Activated CD4-positive, alpha-beta T cell treated with anti-CD3 and anti-CD28 coated beads for 36 hours (primary cell): ENCODE measurements at regions not wholly inside any gene's neighbourhood (a gene's known extent, or its start where the extent isn't known, plus 50 kb on each side); places are given as distances from the start of the nearest gene placed in this dataset.

Experiments
- ATAC-seq: fragments of 200-7000 bp; cut with Tn5 transposase; one replicate; pipeline ENCODE4 v1.10.0; 2021; ENCODE audit warnings: mild to moderate bottlenecking, moderate library complexity
- CTCF ChIA-PET: fragments of 350-600 bp; sonication (Branson Sonifier 250); formaldehyde crosslinking; loops from one replicate; lab custom pipeline; 2021; ENCODE audit warnings: antibody characterized with exemption; lab: Charles Lee
- POLR2A ChIA-PET: fragments of 350-600 bp; sonication (Branson Sonifier 250); formaldehyde crosslinking; loops from one replicate; lab custom pipeline; 2021; ENCODE audit warnings: antibody characterized with exemption, inconsistent platforms; lab: Charles Lee
- DNase-seq: peaks from one replicate; pipeline ENCODE4 v3.0.0-alpha.2; 2020
- H3K27ac Mint-ChIP-seq: one replicate; pipeline ENCODE4 v1.8.0; 2021; ENCODE audit warnings: mixed read lengths
- H3K27me3 Mint-ChIP-seq: one replicate; pipeline ENCODE4 v1.8.0; 2021; ENCODE audit warnings: mixed read lengths
- H3K36me3 Mint-ChIP-seq: one replicate; pipeline ENCODE4 v1.8.0; 2021; ENCODE audit warnings: low read depth, mixed read lengths
- H3K4me1 Mint-ChIP-seq: one replicate; pipeline ENCODE4 v1.8.0; 2021; ENCODE audit warnings: mixed read lengths
- H3K4me3 Mint-ChIP-seq: one replicate; pipeline ENCODE4 v1.8.0; 2021; ENCODE audit warnings: mild to moderate bottlenecking, moderate library complexity, mixed read lengths
- H3K9me3 Mint-ChIP-seq: one replicate; pipeline ENCODE4 v1.8.0; 2021; ENCODE audit warnings: low read depth, mixed read lengths
- intact Hi-C, 2 experiments: fragments of 100-400 bp; cut with DNase I in 1 of 2; cut with micrococcal nuclease in 1 of 2; formaldehyde crosslinking; loops; one replicate each; pipeline versions ENCODE4 v1.14.2 to v1.15.1; 2022 to 2024; cut with DNase I, micrococcal nuclease

DNA sequence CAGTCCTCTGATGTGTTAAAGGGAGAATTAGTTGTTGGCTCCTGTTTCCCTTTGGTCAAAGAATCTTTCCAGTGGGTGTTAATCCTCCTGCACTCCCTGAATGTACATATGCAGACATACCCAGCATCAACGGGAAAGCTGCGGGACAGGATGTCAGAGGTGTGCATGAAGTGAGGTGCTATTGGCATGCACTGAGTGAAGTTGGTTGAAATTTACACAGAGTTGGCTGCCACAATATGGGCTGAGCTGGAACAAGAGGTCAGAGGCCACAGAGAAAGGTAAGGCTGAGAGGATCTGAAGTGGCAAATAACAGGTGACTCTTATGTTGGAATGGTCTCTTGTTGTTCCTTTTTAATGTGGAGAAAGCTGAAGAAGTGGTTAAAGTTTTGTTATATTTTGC lies 82.7 kb upstream of the AKIRIN2 start:
- Mint-ChIP-seq H3K36me3 (no peaks in the 10 kb centered on the region), H3K4me3 (no peak overlapping the region), H3K9me3 (no peaks in the 10 kb centered on the region), H3K27ac (no peak overlapping the region), H3K27me3 (peaks cover 6% of the 10 kb centered on the region), H3K4me1 (peaks cover 2% of the 10 kb centered on the region)
- POLR2A ChIA-PET: no interaction called here
- DNase-seq (no peak), ATAC-seq (no peak)
- intact Hi-C loops: no loop called here
- CTCF ChIA-PET: interaction anchor here (0.6 kb wide), 1 partner anchor 19 kb away, joined by 3 read pairs; no protein-coding TSS in a partner anchor

GRCh38 chr6:87784051-87784450 lies 82.0 kb upstream of the AKIRIN2 start:
- DNase-seq: no peak
- no peak for ATAC-seq
- Mint-ChIP-seq H3K27me3 (peaks cover 4% of the 10 kb centered on the region), H3K27ac (no peak overlapping the region), H3K4me1 (no peaks in the 10 kb centered on the region), H3K9me3 (no peaks in the 10 kb centered on the region), H3K4me3 (no peak overlapping the region), H3K36me3 (no peaks in the 10 kb centered on the region)
- intact Hi-C loops: no loop called here
- POLR2A ChIA-PET: interaction anchor here (0.7 kb wide), 1 partner anchor 134 kb away, joined by 4 read pairs; no protein-coding TSS in a partner anchor
- CTCF ChIA-PET: interaction anchor here (0.6 kb wide), 1 partner anchor 20 kb away, joined by 3 read pairs; no protein-coding TSS in a partner anchor

DNA sequence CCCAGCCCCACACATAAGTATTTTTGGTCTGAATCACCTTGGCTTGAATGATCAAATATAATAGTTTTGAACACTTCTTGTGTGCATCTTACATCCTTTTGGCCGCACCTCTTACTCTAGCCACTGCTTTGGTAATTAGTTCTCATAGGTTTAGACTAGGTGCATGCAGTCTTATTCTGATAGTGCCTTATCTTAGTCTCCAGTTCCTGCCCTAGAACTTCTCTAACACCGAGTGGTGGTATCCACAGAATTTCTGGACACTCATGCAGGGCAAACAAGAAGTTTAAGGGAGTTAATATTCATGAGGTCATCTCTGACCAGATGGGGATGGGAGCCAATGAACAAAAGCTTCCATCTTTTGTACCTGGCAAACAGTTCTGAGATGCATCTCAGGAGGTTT lies 77.5 kb upstream of the AKIRIN2 start:
- Mint-ChIP-seq H3K27me3 (peaks cover 1% of the 10 kb centered on the region), H3K36me3 (no peaks in the 10 kb centered on the region), H3K27ac (no peak overlapping the region), H3K4me3 (no peak overlapping the region), H3K4me1 (no peaks in the 10 kb centered on the region), H3K9me3 (no peaks in the 10 kb centered on the region)
- intact Hi-C loops: no loop called here
- DNase-seq: no peak
- ChIA-PET CTCF (no interaction called here), POLR2A (no interaction called here)
- no peak for ATAC-seq

DNA sequence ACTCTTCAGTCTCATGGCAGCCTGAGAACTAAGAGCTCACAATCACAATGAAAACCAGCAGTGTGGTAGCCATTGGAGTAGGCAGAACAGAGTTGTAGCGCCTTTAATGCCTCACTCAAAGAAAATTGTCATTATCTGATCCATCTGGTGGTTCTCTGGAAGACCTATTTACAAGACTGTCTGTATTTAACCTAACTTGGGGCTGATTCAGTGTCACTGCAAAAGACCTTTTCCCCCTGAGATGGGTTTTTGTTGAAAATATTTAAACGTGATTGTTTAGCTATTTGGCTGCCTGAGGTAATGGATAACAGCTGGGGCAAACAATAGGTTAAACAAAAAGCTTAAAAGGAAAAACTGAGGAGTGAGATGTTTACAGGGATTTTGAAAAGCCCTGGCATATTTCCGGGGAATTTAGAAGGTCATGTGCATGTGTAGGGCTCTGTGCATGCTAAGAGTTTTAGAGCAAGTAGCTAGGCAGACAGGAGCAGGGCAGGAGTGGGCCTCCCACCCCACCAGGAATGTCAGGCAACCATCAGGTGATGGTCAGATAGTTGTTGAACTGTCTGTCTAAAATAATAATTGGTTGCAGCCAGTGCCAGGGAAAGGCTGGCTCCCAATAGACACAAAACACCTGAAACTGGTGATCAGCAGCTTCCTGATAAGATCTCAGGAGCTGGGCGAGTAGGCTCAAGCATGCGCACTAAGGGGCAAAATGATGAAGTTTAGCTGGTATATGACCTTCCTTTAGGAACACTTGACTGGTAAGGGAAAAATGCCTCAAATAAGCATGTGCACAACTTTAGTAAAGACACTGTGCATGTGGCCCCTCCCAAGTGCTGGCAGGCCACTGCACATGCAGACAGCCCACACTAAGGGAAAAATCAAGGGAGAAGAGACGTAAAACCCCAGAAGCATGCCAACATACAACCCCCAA lies 70.8 kb upstream of the AKIRIN2 start:
- POLR2A ChIA-PET: no interaction called here
- ATAC-seq (no peak), DNase-seq (no peak)
- intact Hi-C loops: no loop called here
- Mint-ChIP-seq H3K36me3 (no peaks in the 10 kb centered on the region), H3K4me1 (no peaks in the 10 kb centered on the region), H3K9me3 (no peaks in the 10 kb centered on the region), H3K4me3 (no peak overlapping the region), H3K27ac (no peak overlapping the region), H3K27me3 (no peaks in the 10 kb centered on the region)
- CTCF ChIA-PET: interaction anchor here (0.6 to 0.7 kb wide), 2 partner anchors 169 to 205 kb away, joined by 3 to 4 read pairs; no protein-coding TSS in a partner anchor

DNA sequence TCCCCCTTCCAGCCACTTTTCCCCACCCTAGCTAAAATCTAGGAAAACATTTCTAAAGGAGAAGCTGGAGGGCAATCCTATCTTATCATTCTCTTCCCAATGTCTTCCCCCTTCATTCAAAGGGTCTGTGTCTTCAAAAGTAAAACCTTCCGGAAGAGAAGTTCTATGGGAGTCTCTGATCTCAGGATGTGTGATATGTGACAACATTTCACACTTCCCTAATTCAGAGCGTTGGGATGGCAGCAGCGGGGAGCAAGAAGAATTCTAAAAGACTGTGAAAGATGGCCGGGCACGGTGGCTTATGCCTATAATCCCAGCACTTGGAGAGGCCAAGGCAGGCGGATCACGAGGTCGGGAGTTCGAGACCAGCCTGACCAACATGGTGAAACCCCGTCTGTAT lies 65.4 kb upstream of the AKIRIN2 start:
- CTCF ChIA-PET: no interaction called here
- H3K27me3 Mint-ChIP-seq: no peaks in the 10 kb centered on the region
- no peaks in the 10 kb centered on the region for H3K4me1 Mint-ChIP-seq
- no peak overlapping the region for H3K27ac Mint-ChIP-seq
- DNase-seq: no peak
- H3K36me3 Mint-ChIP-seq: no peaks in the 10 kb centered on the region
- no peaks in the 10 kb centered on the region for H3K9me3 Mint-ChIP-seq
- no peak for ATAC-seq
- no peak overlapping the region for H3K4me3 Mint-ChIP-seq
- intact Hi-C loops: no loop called here
- POLR2A ChIA-PET: no interaction called here

- ChIA-PET POLR2A (no interaction called here), CTCF (no interaction called here)
- Mint-ChIP-seq H3K36me3 (no peaks in the 10 kb centered on the region), H3K27me3 (no peaks in the 10 kb centered on the region), H3K4me1 (no peaks in the 10 kb centered on the region), H3K27ac (no peak overlapping the region), H3K4me3 (no peak overlapping the region), H3K9me3 (no peaks in the 10 kb centered on the region)
- intact Hi-C loops: no loop called here
- DNase-seq (no peak), ATAC-seq (no peak)
Measured at GRCh38 chr6:87766211-87766610, 64.2 kb upstream of the AKIRIN2 start.

DNA sequence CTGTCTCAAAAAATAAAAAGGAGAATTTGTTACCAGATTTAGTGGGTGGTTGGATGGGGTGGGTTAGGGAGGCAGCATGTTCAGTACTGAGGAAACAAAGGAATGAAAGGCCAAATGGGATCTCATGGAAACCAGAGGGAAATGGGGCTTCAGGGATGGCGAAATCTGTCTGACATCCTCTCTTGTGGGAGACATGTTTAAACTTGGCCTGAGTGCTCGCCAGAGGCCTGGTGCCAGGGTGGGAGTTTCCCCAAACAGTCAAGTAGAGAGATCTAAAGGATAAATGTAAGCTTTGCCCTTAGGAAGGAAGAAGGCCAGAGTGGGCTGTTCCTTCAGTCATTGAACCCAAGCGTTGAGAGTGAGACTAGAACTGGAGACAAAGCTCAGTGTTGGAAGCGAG lies 61.9 kb upstream of the AKIRIN2 start:
- H3K36me3 Mint-ChIP-seq: no peaks in the 10 kb centered on the region
- ChIA-PET CTCF (interaction anchor here (0.9 kb wide), 1 partner anchor 40 kb away, joined by 3 read pairs; no protein-coding TSS in a partner anchor), POLR2A (no interaction called here)
- H3K4me1 Mint-ChIP-seq: no peaks in the 10 kb centered on the region
- intact Hi-C loops: no loop called here
- no peaks in the 10 kb centered on the region for H3K9me3 Mint-ChIP-seq
- no peak overlapping the region for H3K4me3 Mint-ChIP-seq
- H3K27ac Mint-ChIP-seq: no peak overlapping the region
- no peak for ATAC-seq
- no peaks in the 10 kb centered on the region for H3K27me3 Mint-ChIP-seq
- DNase-seq: no peak

- intact Hi-C loops: no loop called here
- ATAC-seq (no peak), DNase-seq (no peak)
- ChIA-PET CTCF (no interaction called here), POLR2A (no interaction called here)
- Mint-ChIP-seq H3K4me1 (no peaks in the 10 kb centered on the region), H3K27me3 (no peaks in the 10 kb centered on the region), H3K4me3 (no peak overlapping the region), H3K36me3 (no peaks in the 10 kb centered on the region), H3K27ac (no peak overlapping the region), H3K9me3 (no peaks in the 10 kb centered on the region)
Measured at GRCh38 chr6:87763276-87763675, 61.2 kb upstream of the AKIRIN2 start.

GRCh38 chr6:87762116-87762515 lies 60.1 kb upstream of the AKIRIN2 start:
- ATAC-seq (no peak), DNase-seq (no peak)
- Mint-ChIP-seq H3K27ac (no peak overlapping the region), H3K27me3 (no peaks in the 10 kb centered on the region), H3K4me1 (peaks cover 5% of the 10 kb centered on the region), H3K9me3 (no peaks in the 10 kb centered on the region), H3K36me3 (no peaks in the 10 kb centered on the region), H3K4me3 (no peak overlapping the region)
- ChIA-PET POLR2A (no interaction called here), CTCF (no interaction called here)
- intact Hi-C loops: no loop called here

DNA sequence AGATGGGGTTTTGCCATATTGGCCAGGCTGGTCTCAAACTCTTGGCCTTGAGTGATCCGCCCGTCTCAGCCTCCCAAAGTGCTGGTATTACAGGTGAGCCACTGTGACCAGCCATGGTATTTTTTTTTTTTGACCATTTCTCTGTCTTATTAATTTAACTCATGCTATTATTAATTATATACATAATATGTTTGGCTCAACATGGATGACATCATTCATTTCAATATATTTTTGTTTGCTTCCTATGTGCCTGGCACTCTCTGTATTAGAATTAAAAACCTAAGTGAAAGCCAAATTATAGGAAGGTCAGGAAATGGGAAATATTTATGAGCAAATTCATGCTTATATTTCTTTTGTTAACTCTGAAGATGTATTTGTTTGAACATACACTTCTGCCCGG lies 55.8 kb upstream of the AKIRIN2 start:
- ChIA-PET CTCF (no interaction called here), POLR2A (no interaction called here)
- no peak overlapping the region for H3K27ac Mint-ChIP-seq
- H3K4me3 Mint-ChIP-seq: no peak overlapping the region
- intact Hi-C loops: loop anchor here (2.0 kb wide), 2 partner anchors 19 to 51 kb away; no protein-coding TSS in a partner anchor
- DNase-seq: no peak
- H3K27me3 Mint-ChIP-seq: peaks cover 2% of the 10 kb centered on the region
- no peak for ATAC-seq
- H3K4me1 Mint-ChIP-seq: peaks cover 18% of the 10 kb centered on the region
- H3K36me3 Mint-ChIP-seq: no peaks in the 10 kb centered on the region
- H3K9me3 Mint-ChIP-seq: no peaks in the 10 kb centered on the region

DNA sequence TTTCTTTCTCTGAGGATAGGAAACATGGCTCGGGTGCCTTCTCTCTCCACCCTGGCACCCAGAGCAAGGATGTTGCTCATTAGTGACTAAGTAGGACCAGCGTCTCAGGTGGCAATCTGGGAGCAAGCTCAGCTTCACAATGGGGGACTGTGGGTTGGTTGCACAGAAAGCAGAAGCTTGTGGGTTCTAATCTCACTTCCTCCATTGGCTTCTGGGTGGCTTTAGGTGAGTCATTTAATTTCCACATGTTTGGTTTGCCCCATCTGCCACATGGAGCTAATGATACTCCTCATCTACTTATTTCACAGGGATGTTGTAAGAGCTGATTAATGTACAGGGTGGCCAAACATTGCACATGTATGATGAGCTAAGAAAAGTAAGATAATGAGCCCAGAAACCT lies 54.8 kb upstream of the AKIRIN2 start:
- Mint-ChIP-seq H3K4me1 (peaks cover 18% of the 10 kb centered on the region), H3K27me3 (peaks cover 2% of the 10 kb centered on the region), H3K9me3 (no peaks in the 10 kb centered on the region), H3K27ac (peak overlapping the region; percentile 42), H3K4me3 (no peak overlapping the region), H3K36me3 (no peaks in the 10 kb centered on the region)
- ATAC-seq: peak; percentile 91
- CTCF ChIA-PET: interaction anchor here (0.6 to 1.3 kb wide), 6 partner anchors 18 to 457 kb away, joined by 3 to 4 read pairs (median 3); no protein-coding TSS in a partner anchor
- intact Hi-C loops: loop anchor here (2.0 kb wide), 2 partner anchors 18 to 52 kb away; no protein-coding TSS in a partner anchor
- POLR2A ChIA-PET: interaction anchor here (0.5 kb wide), 1 partner anchor 57 kb away, joined by 7 read pairs; no protein-coding TSS in a partner anchor
- peak; percentile 55 for DNase-seq
